ENCODE measurements at regions not wholly inside any gene's neighbourhood (a gene's known extent, or its start where the extent isn't known, plus 50 kb on each side); places are given as distances from the start of the nearest gene placed in this dataset.

GRCh38 chr2:155839991-155840390, 492.5 kb downstream of the NR4A2 start:
- TF ChIP-seq CTCF (IDR thresholded peaks at IDR 0.05) (no peak), POLR2A (IDR thresholded peaks at IDR 0.05) (no peak)

Data from Peyer's patch (tissue), 4 donors.